ENCODE measurements at regions not wholly inside any gene's neighbourhood (a gene's known extent, or its start where the extent isn't known, plus 50 kb on each side); places are given as distances from the start of the nearest gene placed in this dataset.

DNA sequence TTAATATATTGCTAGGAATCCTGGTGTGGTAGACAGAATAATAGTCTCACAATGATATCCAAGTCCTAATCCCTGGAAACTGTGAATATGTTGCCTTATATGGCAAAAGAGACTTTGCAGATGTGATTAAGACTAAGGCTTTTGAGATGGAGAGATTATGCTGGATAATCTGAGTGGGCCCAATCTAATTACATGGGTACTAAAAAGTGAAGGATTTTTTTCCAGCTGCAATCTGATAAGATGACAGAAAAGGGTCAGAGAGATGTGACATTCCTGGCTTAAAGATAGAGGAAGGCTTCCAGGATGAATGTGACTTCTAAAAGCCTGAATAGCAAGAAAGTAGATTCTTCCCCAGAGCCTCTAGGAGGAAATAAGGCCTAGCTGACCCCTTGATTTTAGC lies 80.7 kb upstream of the MPDZ start:
- H3K9me3 ChIP-seq (ENCODE audit: control insufficient read depth in 1 of 2, low read length in 2 of 2): no peaks in the 10 kb centered on the region
- no peaks in the 10 kb centered on the region for H3K4me1 ChIP-seq (ENCODE audit: control insufficient read depth in 1 of 2, insufficient read depth in 2 of 2, low read length in 2 of 2)
- no peak overlapping the region for H3K4me3 ChIP-seq (ENCODE audit: low read depth in 1 of 2, low read length in 2 of 2)
- no peaks in the 10 kb centered on the region for H3K36me3 ChIP-seq (ENCODE audit: control insufficient read depth in 1 of 2, insufficient read depth in 2 of 2, low read length in 2 of 2)
- no peaks in the 10 kb centered on the region for H3K27me3 ChIP-seq (ENCODE audit: control insufficient read depth in 1 of 2, insufficient read depth in 2 of 2, low read length in 2 of 2)
- H3K9ac ChIP-seq (ENCODE audit: low read depth in 1 of 2, low read length in 2 of 2): no peak overlapping the region
- no peak overlapping the region for H3K27ac ChIP-seq (ENCODE audit: low read depth, low read length)

DNA sequence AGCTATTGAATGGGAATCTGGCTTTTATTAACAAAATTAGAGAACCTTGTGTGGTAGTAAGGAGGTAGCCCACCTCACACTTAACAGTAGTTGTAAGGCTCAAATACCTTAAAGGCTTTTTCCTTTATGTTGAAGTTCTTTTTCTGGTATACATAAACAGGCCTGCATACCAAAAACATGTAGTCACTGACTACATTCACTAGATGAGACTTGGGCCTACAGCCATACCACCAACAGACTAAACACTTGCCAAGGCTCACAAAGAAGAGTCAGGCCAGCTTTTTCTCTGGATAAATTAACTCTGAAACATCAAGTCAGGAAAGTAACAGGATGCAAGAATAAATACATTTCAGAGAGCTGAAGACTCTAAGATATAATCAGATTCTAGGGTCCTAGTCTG lies 78.6 kb upstream of the MPDZ start:
- H3K9me3 ChIP-seq (ENCODE audit: control insufficient read depth in 1 of 2, low read length in 2 of 2): no peaks in the 10 kb centered on the region
- no peak overlapping the region for H3K27ac ChIP-seq (ENCODE audit: low read depth, low read length)
- no peaks in the 10 kb centered on the region for H3K36me3 ChIP-seq (ENCODE audit: control insufficient read depth in 1 of 2, insufficient read depth in 2 of 2, low read length in 2 of 2)
- no peaks in the 10 kb centered on the region for H3K4me1 ChIP-seq (ENCODE audit: control insufficient read depth in 1 of 2, insufficient read depth in 2 of 2, low read length in 2 of 2)
- H3K27me3 ChIP-seq (ENCODE audit: control insufficient read depth in 1 of 2, insufficient read depth in 2 of 2, low read length in 2 of 2): no peaks in the 10 kb centered on the region
- no peak overlapping the region for H3K9ac ChIP-seq (ENCODE audit: low read depth in 1 of 2, low read length in 2 of 2)
- H3K4me3 ChIP-seq (ENCODE audit: low read depth in 1 of 2, low read length in 2 of 2): no peak overlapping the region

GRCh38 chr9:13354733-13355132 lies 75.2 kb upstream of the MPDZ start:
- no peaks in the 10 kb centered on the region for H3K4me1 ChIP-seq (ENCODE audit: control insufficient read depth in 1 of 2, insufficient read depth in 2 of 2, low read length in 2 of 2)
- no peaks in the 10 kb centered on the region for H3K27me3 ChIP-seq (ENCODE audit: control insufficient read depth in 1 of 2, insufficient read depth in 2 of 2, low read length in 2 of 2)
- H3K9ac ChIP-seq (ENCODE audit: low read depth in 1 of 2, low read length in 2 of 2): no peak overlapping the region
- no peak overlapping the region for H3K4me3 ChIP-seq (ENCODE audit: low read depth in 1 of 2, low read length in 2 of 2)
- H3K36me3 ChIP-seq (ENCODE audit: control insufficient read depth in 1 of 2, insufficient read depth in 2 of 2, low read length in 2 of 2): no peaks in the 10 kb centered on the region
- no peak overlapping the region for H3K27ac ChIP-seq (ENCODE audit: low read depth, low read length)
- no peaks in the 10 kb centered on the region for H3K9me3 ChIP-seq (ENCODE audit: control insufficient read depth in 1 of 2, low read length in 2 of 2)

- no peak overlapping the region for H3K9ac ChIP-seq (ENCODE audit: low read depth in 1 of 2, low read length in 2 of 2)
- no peaks in the 10 kb centered on the region for H3K27me3 ChIP-seq (ENCODE audit: control insufficient read depth in 1 of 2, insufficient read depth in 2 of 2, low read length in 2 of 2)
- no peak overlapping the region for H3K4me3 ChIP-seq (ENCODE audit: low read depth in 1 of 2, low read length in 2 of 2)
- no peak overlapping the region for H3K27ac ChIP-seq (ENCODE audit: low read depth, low read length)
- no peaks in the 10 kb centered on the region for H3K36me3 ChIP-seq (ENCODE audit: control insufficient read depth in 1 of 2, insufficient read depth in 2 of 2, low read length in 2 of 2)
- no peaks in the 10 kb centered on the region for H3K4me1 ChIP-seq (ENCODE audit: control insufficient read depth in 1 of 2, insufficient read depth in 2 of 2, low read length in 2 of 2)
- H3K9me3 ChIP-seq (ENCODE audit: control insufficient read depth in 1 of 2, low read length in 2 of 2): no peaks in the 10 kb centered on the region
These were observed 73.0 kb upstream of the MPDZ start for GRCh38 chr9:13352451-13352979.

DNA sequence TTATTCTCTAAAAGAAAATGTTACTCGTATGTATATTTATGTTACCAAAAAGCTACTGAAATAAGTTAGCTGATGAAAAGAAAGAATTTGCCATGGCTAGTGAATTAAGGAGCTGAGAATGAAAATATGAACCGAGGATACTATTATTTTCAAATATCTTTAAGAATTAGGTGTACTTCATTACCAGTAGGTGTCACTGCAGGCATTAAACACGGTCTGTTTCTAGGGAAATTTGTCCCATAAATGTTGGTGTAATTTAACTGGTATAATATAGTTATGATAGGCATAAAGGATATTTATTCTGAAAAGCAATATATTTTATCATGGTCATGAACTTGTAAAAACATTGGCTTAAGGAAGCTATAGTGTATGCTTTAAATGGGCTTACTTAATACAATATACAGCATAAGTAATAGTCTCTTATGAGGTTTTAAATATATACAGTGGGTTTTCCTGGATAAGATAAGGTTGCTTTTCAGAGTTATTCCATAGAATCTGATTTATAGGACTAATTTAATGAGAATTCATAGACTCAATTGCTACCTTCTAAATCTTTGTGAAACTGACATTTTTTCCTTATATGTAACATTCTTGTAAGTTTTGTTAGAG lies 72.4 kb upstream of the MPDZ start:
- H3K36me3 ChIP-seq (ENCODE audit: control insufficient read depth in 1 of 2, insufficient read depth in 2 of 2, low read length in 2 of 2): no peaks in the 10 kb centered on the region

GRCh38 chr9:13332571-13332970 lies 53.1 kb upstream of the MPDZ start:
- Histone ChIP-seq H3K9ac (ENCODE audit: low read depth in 1 of 2, low read length in 2 of 2) (no peak overlapping the region), H3K27ac (ENCODE audit: low read depth, low read length) (no peak overlapping the region), H3K36me3 (ENCODE audit: control insufficient read depth in 1 of 2, insufficient read depth in 2 of 2, low read length in 2 of 2) (no peaks in the 10 kb centered on the region), H3K27me3 (ENCODE audit: control insufficient read depth in 1 of 2, insufficient read depth in 2 of 2, low read length in 2 of 2) (no peaks in the 10 kb centered on the region), H3K4me1 (ENCODE audit: control insufficient read depth in 1 of 2, insufficient read depth in 2 of 2, low read length in 2 of 2) (no peaks in the 10 kb centered on the region), H3K4me3 (ENCODE audit: low read depth in 1 of 2, low read length in 2 of 2) (no peak overlapping the region), H3K9me3 (ENCODE audit: control insufficient read depth in 1 of 2, low read length in 2 of 2) (no peaks in the 10 kb centered on the region)

More for the DNA sequence above, 72.4 kb upstream of the MPDZ start:
- Histone ChIP-seq H3K4me1 (ENCODE audit: control insufficient read depth in 1 of 2, insufficient read depth in 2 of 2, low read length in 2 of 2) (no peaks in the 10 kb centered on the region), H3K27me3 (ENCODE audit: control insufficient read depth in 1 of 2, insufficient read depth in 2 of 2, low read length in 2 of 2) (no peaks in the 10 kb centered on the region), H3K27ac (ENCODE audit: low read depth, low read length) (no peak overlapping the region), H3K9ac (ENCODE audit: low read depth in 1 of 2, low read length in 2 of 2) (no peak overlapping the region), H3K9me3 (ENCODE audit: control insufficient read depth in 1 of 2, low read length in 2 of 2) (no peaks in the 10 kb centered on the region), H3K4me3 (ENCODE audit: low read depth in 1 of 2, low read length in 2 of 2) (no peak overlapping the region)

GRCh38 chr9:13331320-13331719 lies 51.8 kb upstream of the MPDZ start:
- Histone ChIP-seq H3K27me3 (ENCODE audit: control insufficient read depth in 1 of 2, insufficient read depth in 2 of 2, low read length in 2 of 2) (no peaks in the 10 kb centered on the region), H3K9me3 (ENCODE audit: control insufficient read depth in 1 of 2, low read length in 2 of 2) (no peaks in the 10 kb centered on the region), H3K27ac (ENCODE audit: low read depth, low read length) (no peak overlapping the region), H3K9ac (ENCODE audit: low read depth in 1 of 2, low read length in 2 of 2) (no peak overlapping the region), H3K4me3 (ENCODE audit: low read depth in 1 of 2, low read length in 2 of 2) (no peak overlapping the region), H3K36me3 (ENCODE audit: control insufficient read depth in 1 of 2, insufficient read depth in 2 of 2, low read length in 2 of 2) (no peaks in the 10 kb centered on the region), H3K4me1 (ENCODE audit: control insufficient read depth in 1 of 2, insufficient read depth in 2 of 2, low read length in 2 of 2) (no peaks in the 10 kb centered on the region)

DNA sequence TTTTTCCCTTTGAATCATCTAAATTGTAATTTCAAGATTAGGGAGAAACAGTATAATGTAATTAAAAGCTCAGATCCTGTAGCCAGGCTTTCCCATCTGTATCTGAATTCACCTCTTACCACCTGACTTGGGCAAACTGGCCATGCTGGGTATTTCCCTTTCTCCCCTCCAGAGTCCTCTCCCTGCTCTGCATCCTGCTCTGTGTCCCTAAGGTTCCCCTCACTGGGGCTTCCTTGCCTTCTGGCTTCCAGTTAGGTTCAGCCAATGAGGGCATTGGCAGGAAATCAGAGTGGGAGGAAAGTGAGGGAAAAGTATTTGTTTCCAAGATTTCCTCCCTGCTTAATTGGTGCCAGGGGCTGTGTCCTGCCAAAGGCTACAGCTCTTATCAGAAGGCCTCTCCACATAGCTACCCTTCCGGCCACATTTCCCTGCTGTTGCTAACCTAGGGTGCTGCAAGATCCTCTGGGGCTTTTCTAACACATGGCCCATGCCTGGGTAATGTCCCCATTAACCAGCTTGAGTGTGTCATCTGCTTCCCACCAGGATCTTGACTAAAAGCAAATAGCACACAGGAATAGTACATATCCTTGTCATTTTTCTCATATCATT lies 51.0 kb upstream of the MPDZ start:
- no peaks in the 10 kb centered on the region for H3K4me1 ChIP-seq (ENCODE audit: control insufficient read depth in 1 of 2, insufficient read depth in 2 of 2, low read length in 2 of 2)
- H3K4me3 ChIP-seq (ENCODE audit: low read depth in 1 of 2, low read length in 2 of 2): no peak overlapping the region
- H3K9ac ChIP-seq (ENCODE audit: low read depth in 1 of 2, low read length in 2 of 2): no peak overlapping the region
- H3K27me3 ChIP-seq (ENCODE audit: control insufficient read depth in 1 of 2, insufficient read depth in 2 of 2, low read length in 2 of 2): no peaks in the 10 kb centered on the region
- H3K9me3 ChIP-seq (ENCODE audit: control insufficient read depth in 1 of 2, low read length in 2 of 2): no peaks in the 10 kb centered on the region
- H3K27ac ChIP-seq (ENCODE audit: low read depth, low read length): no peak overlapping the region
- H3K36me3 ChIP-seq (ENCODE audit: control insufficient read depth in 1 of 2, insufficient read depth in 2 of 2, low read length in 2 of 2): no peaks in the 10 kb centered on the region

Measured in duodenal mucosa (tissue), 2 donors.